Stimulated activated CD8-positive, alpha-beta memory T cell treated with anti-CD3 and anti-CD28 coated beads, Interleukin-7, amount 100 ng/mL, for 24 hours (primary cell): ENCODE measurements at regions not wholly inside any gene's neighbourhood (a gene's known extent, or its start where the extent isn't known, plus 50 kb on each side); places are given as distances from the start of the nearest gene placed in this dataset.

Experiments
- DNase-seq: peaks from one replicate; pipeline ENCODE4 v3.0.0-alpha.2; 2020; ENCODE audit warnings: low read depth

- no peak for DNase-seq
Observed at GRCh38 chr10:4051641-4052151, 266.7 kb upstream of the KLF6 start.

GRCh38 chr10:4051011-4051640 is 266.1 kb upstream of the KLF6 start:
- DNase-seq: no peak

GRCh38 chr10:4050061-4050460 is 265.1 kb upstream of the KLF6 start:
- DNase-seq: no peak

GRCh38 chr10:4049348-4049747 is 264.3 kb upstream of the KLF6 start:
- no peak for DNase-seq

GRCh38 chr10:4048236-4048864 is 263.3 kb upstream of the KLF6 start:
- DNase-seq: no peak

- DNase-seq: no peak
Observed at GRCh38 chr10:4046712-4047354, 261.8 kb upstream of the KLF6 start.

GRCh38 chr10:4046030-4046429 is 261.0 kb upstream of the KLF6 start:
- DNase-seq: no peak

- DNase-seq: no peak
Observed at GRCh38 chr10:4043897-4044665, 259.1 kb upstream of the KLF6 start.

GRCh38 chr10:4041635-4042034 is 256.6 kb upstream of the KLF6 start:
- no peak for DNase-seq

GRCh38 chr10:4038000-4038399 is 253.0 kb upstream of the KLF6 start:
- DNase-seq: no peak

GRCh38 chr10:4035599-4035945 is 250.6 kb upstream of the KLF6 start:
- no peak for DNase-seq

GRCh38 chr10:4034907-4035598 is 250.0 kb upstream of the KLF6 start:
- DNase-seq: no peak

- DNase-seq: no peak
Observed at GRCh38 chr10:4033341-4033896, 248.4 kb upstream of the KLF6 start.

GRCh38 chr10:4029866-4030265 is 244.9 kb upstream of the KLF6 start:
- DNase-seq: no peak

- no peak for DNase-seq
Observed at GRCh38 chr10:4028854-4029583, 244.0 kb upstream of the KLF6 start.

- no peak for DNase-seq
Observed at GRCh38 chr10:4028027-4028471, 243.0 kb upstream of the KLF6 start.

GRCh38 chr10:4025339-4025738 is 240.3 kb upstream of the KLF6 start:
- DNase-seq: no peak

- no peak for DNase-seq
Observed at GRCh38 chr10:4024516-4025245, 239.7 kb upstream of the KLF6 start.

GRCh38 chr10:4024027-4024426 is 239.0 kb upstream of the KLF6 start:
- no peak for DNase-seq

- no peak for DNase-seq
Observed at GRCh38 chr10:4022473-4022872, 237.5 kb upstream of the KLF6 start.
